ENCODE measurements at regions not wholly inside any gene's neighbourhood (a gene's known extent, or its start where the extent isn't known, plus 50 kb on each side); places are given as distances from the start of the nearest gene placed in this dataset.
"Not testable (repeated sequence)": the region's sequence is repeated elsewhere in the genome, so short reads cannot be mapped to it uniquely, and the experiment has no call there.

GRCh38 chr15:96160800-96161199 lies 169.7 kb upstream of the NR2F2 start:
- DNase-seq (ENCODE audit: low read depth, low spot score): no peak

GRCh38 chr15:96162322-96162721 lies 168.2 kb upstream of the NR2F2 start:
- no peak for DNase-seq (ENCODE audit: low read depth, low spot score)

GRCh38 chr15:96165081-96165480 lies 165.4 kb upstream of the NR2F2 start:
- no peak for DNase-seq (ENCODE audit: low read depth, low spot score)

GRCh38 chr15:96165775-96166174 lies 164.7 kb upstream of the NR2F2 start:
- DNase-seq (ENCODE audit: low read depth, low spot score): no peak

- DNase-seq (ENCODE audit: low read depth, low spot score): no peak
These were observed 164.0 kb upstream of the NR2F2 start for GRCh38 chr15:96166223-96167200.

GRCh38 chr15:96170616-96170978 lies 159.9 kb upstream of the NR2F2 start:
- DNase-seq (ENCODE audit: low read depth, low spot score): not testable (repeated sequence)

- no peak for DNase-seq (ENCODE audit: low read depth, low spot score)
These were observed 159.3 kb upstream of the NR2F2 start for GRCh38 chr15:96170979-96171739.

- DNase-seq (ENCODE audit: low read depth, low spot score): no peak
These were observed 158.6 kb upstream of the NR2F2 start for GRCh38 chr15:96171853-96172296.

- DNase-seq (ENCODE audit: low read depth, low spot score): no peak
These were observed 158.1 kb upstream of the NR2F2 start for GRCh38 chr15:96172417-96172816.

GRCh38 chr15:96176831-96177230 lies 153.7 kb upstream of the NR2F2 start:
- no peak for DNase-seq (ENCODE audit: low read depth, low spot score)

- no peak for DNase-seq (ENCODE audit: low read depth, low spot score)
These were observed 153.2 kb upstream of the NR2F2 start for GRCh38 chr15:96177279-96177678.

- no peak for DNase-seq (ENCODE audit: low read depth, low spot score)
These were observed 150.3 kb upstream of the NR2F2 start for GRCh38 chr15:96180087-96180748.

- DNase-seq (ENCODE audit: low read depth, low spot score): no peak
These were observed 149.3 kb upstream of the NR2F2 start for GRCh38 chr15:96181217-96181616.

- DNase-seq (ENCODE audit: low read depth, low spot score): no peak
These were observed 148.6 kb upstream of the NR2F2 start for GRCh38 chr15:96181873-96182301.

GRCh38 chr15:96182736-96183513 lies 147.6 kb upstream of the NR2F2 start:
- DNase-seq (ENCODE audit: low read depth, low spot score): no peak

GRCh38 chr15:96183514-96183850 lies 147.0 kb upstream of the NR2F2 start:
- DNase-seq (ENCODE audit: low read depth, low spot score): no peak

- no peak for DNase-seq (ENCODE audit: low read depth, low spot score)
These were observed 146.6 kb upstream of the NR2F2 start for GRCh38 chr15:96183867-96184266.

GRCh38 chr15:96184297-96184696 lies 146.2 kb upstream of the NR2F2 start:
- DNase-seq (ENCODE audit: low read depth, low spot score): no peak

GRCh38 chr15:96186105-96186504 lies 144.4 kb upstream of the NR2F2 start:
- no peak for DNase-seq (ENCODE audit: low read depth, low spot score)

- DNase-seq (ENCODE audit: low read depth, low spot score): no peak
These were observed 142.9 kb upstream of the NR2F2 start for GRCh38 chr15:96187341-96188305.

Data from smooth muscle cell of the brain vasculature (primary cell).